ENCODE measurements at regions not wholly inside any gene's neighbourhood (a gene's known extent, or its start where the extent isn't known, plus 50 kb on each side); places are given as distances from the start of the nearest gene placed in this dataset.

- TF ChIP-seq CTCF (IDR thresholded peaks at IDR 0.05) (no peak), POLR2A (IDR thresholded peaks at IDR 0.05) (no peak)
Observed at GRCh38 chr5:143714629-143715028, 97.3 kb upstream of the HMHB1 start.
